ENCODE measurements at regions not wholly inside any gene's neighbourhood (a gene's known extent, or its start where the extent isn't known, plus 50 kb on each side); places are given as distances from the start of the nearest gene placed in this dataset.

DNA sequence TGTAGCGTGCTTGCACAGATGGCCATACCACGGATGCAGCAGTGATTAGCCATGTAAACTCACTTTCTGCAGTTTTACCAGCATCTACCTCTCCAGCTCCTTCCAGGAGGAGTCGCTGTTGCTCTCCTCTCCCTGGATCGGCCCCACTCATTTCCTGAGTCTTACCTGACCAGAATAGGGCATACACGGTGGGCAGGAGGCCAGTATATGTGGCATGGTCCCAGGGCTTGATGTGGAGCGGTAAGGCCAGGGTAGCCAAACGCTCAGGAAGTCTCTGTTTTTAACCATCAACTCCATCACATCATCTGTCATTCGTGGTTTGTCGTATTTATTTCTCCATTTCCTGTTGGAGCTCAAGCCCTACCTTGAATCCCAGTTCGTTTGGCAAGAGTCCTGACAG lies 163.4 kb upstream of the USP24 start:
- H3K27ac ChIP-seq = no peak overlapping the region

DNA sequence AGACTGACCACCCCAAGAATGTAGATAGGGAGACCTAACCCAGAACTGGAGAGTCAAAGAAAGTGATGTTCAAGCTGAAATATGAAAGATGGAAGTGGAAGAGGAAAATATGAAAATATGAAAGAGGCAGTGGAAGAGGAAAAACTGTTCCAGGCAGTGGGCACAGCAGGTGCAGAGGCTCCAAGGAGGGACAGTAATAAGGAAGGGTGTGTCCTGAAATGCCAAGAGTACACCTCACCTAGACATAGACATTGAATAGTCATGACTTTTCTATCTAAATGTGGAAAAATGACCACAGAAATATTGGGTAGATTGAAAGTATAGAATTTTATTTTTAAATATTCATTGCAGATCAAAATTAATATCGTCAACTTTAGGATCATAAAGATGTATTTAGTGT lies 161.7 kb upstream of the USP24 start:
- TF ChIP-seq, protein P1, sequence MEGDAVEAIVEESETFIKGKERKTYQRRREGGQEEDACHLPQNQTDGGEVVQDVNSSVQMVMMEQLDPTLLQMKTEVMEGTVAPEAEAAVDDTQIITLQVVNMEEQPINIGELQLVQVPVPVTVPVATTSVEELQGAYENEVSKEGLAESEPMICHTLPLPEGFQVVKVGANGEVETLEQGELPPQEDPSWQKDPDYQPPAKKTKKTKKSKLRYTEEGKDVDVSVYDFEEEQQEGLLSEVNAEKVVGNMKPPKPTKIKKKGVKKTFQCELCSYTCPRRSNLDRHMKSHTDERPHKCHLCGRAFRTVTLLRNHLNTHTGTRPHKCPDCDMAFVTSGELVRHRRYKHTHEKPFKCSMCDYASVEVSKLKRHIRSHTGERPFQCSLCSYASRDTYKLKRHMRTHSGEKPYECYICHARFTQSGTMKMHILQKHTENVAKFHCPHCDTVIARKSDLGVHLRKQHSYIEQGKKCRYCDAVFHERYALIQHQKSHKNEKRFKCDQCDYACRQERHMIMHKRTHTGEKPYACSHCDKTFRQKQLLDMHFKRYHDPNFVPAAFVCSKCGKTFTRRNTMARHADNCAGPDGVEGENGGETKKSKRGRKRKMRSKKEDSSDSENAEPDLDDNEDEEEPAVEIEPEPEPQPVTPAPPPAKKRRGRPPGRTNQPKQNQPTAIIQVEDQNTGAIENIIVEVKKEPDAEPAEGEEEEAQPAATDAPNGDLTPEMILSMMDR (conservative IDR thresholded peaks at IDR 0.05) = no peak
- H3K27ac ChIP-seq = no peak overlapping the region

More for the DNA sequence above, 163.4 kb upstream of the USP24 start:
- TF ChIP-seq, protein P1 (conservative IDR thresholded peaks at IDR 0.05) = peak; percentile 34

DNA sequence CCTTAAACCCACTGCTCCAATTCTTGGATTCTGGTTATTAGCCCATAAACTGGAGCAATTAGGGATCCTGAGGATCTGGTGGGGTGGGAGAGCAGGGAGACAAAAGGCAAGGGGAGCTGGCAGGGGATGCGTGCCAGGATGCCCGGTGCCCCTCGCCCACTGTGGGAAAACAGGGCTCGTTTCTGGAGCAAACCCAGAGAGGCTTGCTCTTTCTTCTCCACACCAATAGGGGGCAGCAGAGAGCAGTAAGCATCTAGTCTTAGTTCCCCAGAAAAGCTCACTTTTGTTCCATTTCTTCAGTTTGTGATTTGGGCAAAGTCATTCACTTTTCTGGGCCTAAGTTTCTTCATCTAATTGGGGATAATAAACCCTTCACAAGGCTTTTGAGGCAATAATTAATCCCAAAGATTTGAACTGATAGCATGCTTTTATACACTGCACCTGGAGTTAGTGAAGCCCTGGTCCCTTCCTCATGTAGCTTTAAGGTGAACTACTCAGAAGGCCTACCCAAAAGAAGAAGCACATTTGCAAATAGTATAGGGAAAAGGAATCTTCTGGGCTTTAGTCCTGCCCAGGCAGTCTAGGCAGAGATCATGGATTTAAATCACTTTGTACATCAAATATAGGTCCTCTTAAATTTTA lies 160.6 kb upstream of the USP24 start:
- no peak overlapping the region for H3K27ac ChIP-seq
- TF ChIP-seq, protein P1 (conservative IDR thresholded peaks at IDR 0.05) = peak; percentile 94

DNA sequence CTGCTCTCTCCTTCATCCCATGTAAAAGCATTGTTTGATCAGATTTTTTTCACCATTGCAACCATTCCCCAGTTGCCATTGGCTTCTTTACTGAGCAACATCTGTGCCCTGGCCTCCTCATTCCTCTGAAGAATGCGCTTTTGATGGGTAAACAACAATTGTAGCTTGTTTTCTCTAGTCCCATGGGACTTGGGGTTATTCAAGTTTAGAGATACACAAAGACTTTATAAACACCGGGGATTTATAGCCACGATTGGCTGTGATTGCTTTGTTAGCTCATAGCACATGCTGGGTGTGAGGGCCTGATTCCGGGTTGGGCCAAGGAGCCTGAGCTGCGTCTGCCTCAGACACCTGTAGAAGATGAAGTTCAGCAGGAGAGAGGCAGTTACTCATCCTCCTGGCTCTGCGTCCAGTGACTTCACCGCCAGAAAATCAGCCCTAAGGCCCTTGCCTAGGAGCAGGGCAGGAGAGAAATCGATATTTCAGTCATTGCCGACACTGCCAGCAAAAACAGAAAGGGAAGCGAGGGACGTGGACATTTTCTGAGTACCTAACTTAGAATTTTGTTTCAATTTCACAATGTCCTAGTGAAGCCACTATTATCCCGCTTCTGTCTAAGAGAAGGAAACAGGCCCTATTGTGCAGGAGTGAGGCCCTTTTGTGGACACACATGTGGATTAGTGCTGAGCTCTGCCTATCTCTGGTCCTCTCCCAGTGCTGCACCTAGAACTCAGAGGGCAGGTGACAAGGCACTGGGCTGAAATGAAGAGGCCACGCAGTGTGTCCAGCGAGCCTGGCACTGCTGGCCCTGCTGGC lies 159.8 kb upstream of the USP24 start:
- TF ChIP-seq, protein P1 (conservative IDR thresholded peaks at IDR 0.05) = no peak
- H3K27ac ChIP-seq = no peak overlapping the region

DNA sequence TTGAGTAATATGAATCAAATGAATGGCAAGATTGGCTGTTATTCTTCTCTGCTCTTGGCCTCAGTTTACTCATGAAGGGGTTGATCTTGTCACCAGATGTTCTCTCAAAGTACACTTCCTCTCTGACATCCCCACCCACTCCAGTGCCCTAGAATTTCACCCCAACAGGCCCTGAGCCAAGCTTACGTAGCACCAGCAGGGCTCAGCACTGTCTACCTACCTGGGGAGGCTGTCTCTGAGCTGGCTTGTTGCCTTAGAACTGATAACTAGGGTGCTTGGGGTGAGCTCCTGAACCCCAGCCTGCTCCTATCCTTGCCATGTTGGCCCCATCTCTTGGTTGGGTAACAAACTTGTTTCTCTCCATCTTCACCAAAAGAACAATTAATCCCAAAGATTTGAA lies 159.1 kb upstream of the USP24 start:
- TF ChIP-seq, protein P1 (conservative IDR thresholded peaks at IDR 0.05) = no peak
- no peak overlapping the region for H3K27ac ChIP-seq

DNA sequence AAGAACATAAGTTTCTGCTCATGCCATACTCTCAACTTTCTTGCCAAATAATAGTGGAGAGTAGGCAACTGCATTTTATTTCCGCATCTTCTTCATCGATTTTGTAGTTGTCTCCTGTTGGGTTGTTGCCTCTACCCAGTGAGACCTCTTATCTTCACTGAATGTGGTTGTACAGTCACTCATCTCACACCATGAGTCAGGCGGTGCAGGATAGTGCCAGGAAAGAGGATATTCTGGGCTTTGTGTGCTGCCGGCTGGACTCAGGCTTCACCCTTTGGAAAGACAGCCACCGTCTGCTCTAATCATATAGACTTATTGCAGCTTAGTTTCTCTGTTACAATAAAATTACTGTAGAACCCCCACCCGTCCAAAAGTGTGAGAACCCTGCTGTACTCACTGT lies 154.3 kb upstream of the USP24 start:
- H3K27ac ChIP-seq = no peak overlapping the region
- TF ChIP-seq, protein P1 (conservative IDR thresholded peaks at IDR 0.05) = no peak

DNA sequence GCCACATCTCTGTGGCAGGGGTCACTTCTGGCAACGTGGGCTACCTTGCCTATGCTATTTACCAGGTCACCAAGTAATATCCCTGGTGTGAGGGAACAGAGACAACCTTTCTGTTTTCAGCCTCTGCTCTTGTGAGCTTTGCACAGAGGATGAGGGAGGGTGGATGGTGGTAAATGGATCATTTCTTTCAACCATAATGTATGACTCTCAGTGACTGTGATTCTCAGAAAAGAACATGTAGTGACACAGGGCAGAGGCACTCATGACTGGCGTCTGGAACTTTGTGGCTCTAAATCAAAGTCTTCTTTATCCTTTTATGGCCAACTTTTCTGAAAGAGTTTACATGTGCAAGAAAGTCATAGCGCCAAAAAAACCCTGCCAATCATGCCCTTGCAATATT lies 153.5 kb upstream of the USP24 start:
- TF ChIP-seq, protein P1 (conservative IDR thresholded peaks at IDR 0.05) = no peak
- no peak overlapping the region for H3K27ac ChIP-seq

All from VCaP (cell line).